IMR-90 (cell line): ENCODE measurements at regions not wholly inside any gene's neighbourhood (a gene's known extent, or its start where the extent isn't known, plus 50 kb on each side); places are given as distances from the start of the nearest gene placed in this dataset.

Experiments
- ATAC-seq: fragments of 200-7000 bp; cut with Tn5 transposase; 2 replicates; pipeline ENCODE4 v1.9.1; 2020; ENCODE audit warnings: low read depth, mild to moderate bottlenecking, moderate library complexity
- BruUV-seq: library from RNA; stranded (reverse); fragments of 400-500 nt; replicated peaks from 2 replicates; lab custom pipeline; 2021; lab: Mats Ljungman, UMichigan
- CTCF ChIA-PET: fragments of 300-600 bp; formaldehyde crosslinking; extraction: SDS; loops from one replicate; lab custom pipeline; 2021; ENCODE audit warnings: antibody characterized with exemption; lab: Yijun Ruan, JAX
- POLR2A ChIA-PET: fragments of 300-600 bp; sonication (Branson Sonifier 250); formaldehyde crosslinking; loops from one replicate; lab custom pipeline; 2022; ENCODE audit warnings: antibody characterized with exemption; ENCODE audit not compliant: unreplicated experiment; lab: Charles Lee
- DNase-seq: peaks from one replicate; pipeline ENCODE4 v3.0.0; 2013
- H2AFZ ChIP-seq: replicated peaks from 2 replicates; pipeline ENCODE3; 2013; ENCODE audit warnings: low read length, mild to moderate bottlenecking; ENCODE audit not compliant: poor library complexity
- H2AK5ac ChIP-seq: 2 replicates; pipeline ENCODE4 v1.6.1; 2013; ENCODE audit warnings: low read depth, low read length, inconsistent platforms
- H2AK9ac ChIP-seq: replicated peaks from 2 replicates; pipeline ENCODE3; 2013; ENCODE audit warnings: mild to moderate bottlenecking, low read depth, low read length, moderate library complexity; ENCODE audit not compliant: poor library complexity
- H2BK120ac ChIP-seq: 2 replicates; pipeline ENCODE4 v1.6.1; 2013; ENCODE audit warnings: low read depth, low read length, inconsistent platforms
- H2BK15ac ChIP-seq: 3 replicates; pipeline ENCODE4 v1.6.1; 2013; ENCODE audit warnings: low read depth, low read length, inconsistent platforms
- H2BK20ac ChIP-seq: 2 replicates; pipeline ENCODE4 v1.6.1; 2013; ENCODE audit warnings: low read depth, mild to moderate bottlenecking, inconsistent platforms, low read length, moderate library complexity
- H2BK5ac ChIP-seq: 2 replicates; pipeline ENCODE4 v1.6.1; 2013; ENCODE audit warnings: mild to moderate bottlenecking, low read depth, low read length, inconsistent platforms; ENCODE audit not compliant: poor library complexity, severe bottlenecking
- H3K14ac ChIP-seq: replicated peaks from 2 replicates; pipeline ENCODE4 v1.6.1; 2013; ENCODE audit warnings: low read depth, low read length, inconsistent platforms
- H3K18ac ChIP-seq: 2 replicates; pipeline ENCODE4 v1.6.1; 2013; ENCODE audit warnings: low read depth, low read length, control low read depth
- H3K23ac ChIP-seq: 2 replicates; pipeline ENCODE4 v1.6.1; 2013; ENCODE audit warnings: low read depth, low read length, inconsistent platforms
- H3K27ac ChIP-seq: 2 replicates; pipeline ENCODE4 v1.5.1; 2013; ENCODE audit warnings: mild to moderate bottlenecking, control low read depth, low read length; ENCODE audit not compliant: insufficient read depth
- H3K27me3 ChIP-seq: 2 replicates; pipeline ENCODE4 v1.6.1; 2013; ENCODE audit warnings: low read length; ENCODE audit not compliant: control insufficient read depth, insufficient read depth
- H3K36me3 ChIP-seq: 2 replicates; pipeline ENCODE4 v1.6.1; 2013; ENCODE audit warnings: low read length, mixed read lengths; ENCODE audit not compliant: control insufficient read depth, insufficient read depth
- H3K4ac ChIP-seq: 2 replicates; pipeline ENCODE4 v1.6.1; 2013; ENCODE audit warnings: low read depth, low read length, inconsistent platforms
- H3K4me1 ChIP-seq: 2 replicates; pipeline ENCODE4 v1.6.1; 2013; ENCODE audit warnings: low read length, mixed read lengths; ENCODE audit not compliant: control insufficient read depth, insufficient read depth
- H3K4me2 ChIP-seq: 2 replicates; pipeline ENCODE4 v1.6.1; 2013; ENCODE audit warnings: low read depth, mild to moderate bottlenecking, control low read depth, low read length, moderate library complexity
- H3K4me3 ChIP-seq: 2 replicates; pipeline ENCODE4 v1.5.1; 2013; ENCODE audit warnings: low read depth, mild to moderate bottlenecking, control low read depth, low read length, moderate library complexity; ENCODE audit not compliant: insufficient read depth
- H3K56ac ChIP-seq: 2 replicates; pipeline ENCODE4 v1.6.1; 2013; ENCODE audit warnings: low read length, inconsistent platforms; ENCODE audit not compliant: insufficient read depth; ENCODE audit errors: extremely low read depth
- H3K79me1 ChIP-seq, 2 experiments: 2 replicates each; pipeline ENCODE4 v1.6.1; 2013; ENCODE audit warnings: low read length in 2 of 2, inconsistent platforms in 1 of 2, low read depth in 1 of 2
- H3K9ac ChIP-seq: 2 replicates; pipeline ENCODE4 v1.6.1; 2013; ENCODE audit warnings: low read depth, low read length, control low read depth
- H3K9me1 ChIP-seq: 2 replicates; pipeline ENCODE4 v1.6.1; 2013; ENCODE audit warnings: low read length, inconsistent platforms; ENCODE audit not compliant: insufficient read depth
- H3K9me3 ChIP-seq: 2 replicates; pipeline ENCODE4 v1.6.1; 2013; ENCODE audit warnings: low read length; ENCODE audit not compliant: control insufficient read depth, insufficient read depth
- H4K20me1 ChIP-seq: 2 replicates; pipeline ENCODE4 v1.6.1; 2013; ENCODE audit warnings: low read length, inconsistent platforms; ENCODE audit not compliant: insufficient read depth
- H4K5ac ChIP-seq: 2 replicates; pipeline ENCODE4 v1.6.1; 2013; ENCODE audit warnings: mild to moderate bottlenecking, low read depth, low read length, control low read depth
- H4K8ac ChIP-seq, 2 experiments: 2 replicates each; pipeline ENCODE4 v1.6.1; 2013; ENCODE audit warnings: low read depth in 2 of 2, low read length in 2 of 2, control low read depth in 1 of 2, inconsistent platforms in 1 of 2
- H4K91ac ChIP-seq: 2 replicates; pipeline ENCODE4 v1.6.1; 2013; ENCODE audit warnings: low read depth, low read length, inconsistent platforms; ENCODE audit not compliant: insufficient read depth
- BHLHE40 ChIP-seq: fragments of 150-350 bp; IDR thresholded peaks from 2 replicates; pipeline ENCODE4 v1.6.1; 2016; ENCODE audit warnings: mild to moderate bottlenecking, low read depth, low read length
- CEBPB ChIP-seq: IDR thresholded peaks from 2 replicates; pipeline ENCODE4 v1.6.1; 2012; ENCODE audit warnings: low read depth, low read length, improper control_type of control experiment
- CHD1 ChIP-seq: IDR thresholded peaks from 2 replicates; pipeline ENCODE4 v1.6.1; 2012; ENCODE audit warnings: low read depth, low read length, improper control_type of control experiment
- CTCF ChIP-seq: conservative IDR thresholded peaks from 2 replicates; pipeline ENCODE4 v1.5.1; 2012; ENCODE audit warnings: mild to moderate bottlenecking, low read depth, low read length, improper control_type of control experiment
- ELK1 ChIP-seq: fragments of 150-350 bp; IDR thresholded peaks from 2 replicates; pipeline ENCODE4 v1.6.1; 2016; ENCODE audit warnings: low read depth, mild to moderate bottlenecking, low read length, moderate library complexity, borderline replicate concordance
- FOS ChIP-seq: fragments of 150-350 bp; IDR thresholded peaks from 2 replicates; pipeline ENCODE4 v1.6.1; 2016; ENCODE audit warnings: low read depth, low read length
- MAFK ChIP-seq: IDR thresholded peaks from 2 replicates; pipeline ENCODE4 v1.6.1; 2012; ENCODE audit warnings: low read depth, low read length, improper control_type of control experiment
- MAZ ChIP-seq: IDR thresholded peaks from 2 replicates; pipeline ENCODE4 v1.6.1; 2012; ENCODE audit warnings: low read depth, mild to moderate bottlenecking, low read length, improper control_type of control experiment, moderate library complexity, borderline replicate concordance
- MXI1 ChIP-seq: IDR thresholded peaks from 2 replicates; pipeline ENCODE4 v1.6.1; 2012; ENCODE audit warnings: low read depth, mild to moderate bottlenecking, low read length, moderate library complexity, borderline replicate concordance
- NFE2L2 ChIP-seq: fragments of 150-350 bp; IDR thresholded peaks from 2 replicates; pipeline ENCODE4 v1.6.1; 2016; ENCODE audit warnings: low read depth, mild to moderate bottlenecking, low read length
- POLR2A ChIP-seq: IDR thresholded peaks from 2 replicates; pipeline ENCODE4 v1.6.1; 2012; ENCODE audit warnings: mild to moderate bottlenecking, low read depth, low read length
- RAD21 ChIP-seq: IDR thresholded peaks from 2 replicates; pipeline ENCODE4 v1.6.1; 2012; ENCODE audit warnings: low read length, improper control_type of control experiment
- RCOR1 ChIP-seq: IDR thresholded peaks from 2 replicates; pipeline ENCODE4 v1.6.1; 2012; ENCODE audit warnings: mild to moderate bottlenecking, low read length, improper control_type of control experiment; ENCODE audit not compliant: insufficient replicate concordance
- RFX5 ChIP-seq: IDR thresholded peaks from 2 replicates; pipeline ENCODE4 v1.8.0; 2012; ENCODE audit warnings: low read depth, mild to moderate bottlenecking, low read length, moderate library complexity
- SMC3 ChIP-seq: fragments of 150-350 bp; IDR thresholded peaks from 2 replicates; pipeline ENCODE4 v1.6.1; 2016; ENCODE audit warnings: low read depth, mild to moderate bottlenecking, antibody characterized with exemption, low read length, moderate library complexity
- USF2 ChIP-seq: fragments of 150-350 bp; IDR thresholded peaks from 2 replicates; pipeline ENCODE4 v1.6.1; 2017; ENCODE audit warnings: mild to moderate bottlenecking, antibody characterized with exemption, low read length, low read depth
- WGBS, 2 experiments: methylation state at CpG; one replicate each; pipeline versions ENCODE4 v1.1.5 to v1.1.7; 2013; ENCODE audit warnings: missing lambda C conversion rate in 2 of 2; ENCODE audit not compliant: insufficient read length in 1 of 2; ENCODE audit errors: extremely low coverage in 2 of 2; 5-methylcytosine and 5-hydroxymethylcytosine counted together
- dilution Hi-C: fragments of 300-500 bp; cut with HindIII; formaldehyde crosslinking; loops from one replicate; pipeline ENCODE4 v1.14.3; 2018; ENCODE audit warnings: low sequenced_read_pairs; ENCODE audit not compliant: unreplicated experiment
- in situ Hi-C: fragments of 300-500 bp; cut with MboI; formaldehyde crosslinking; loops from 3 replicates; pipeline ENCODE4 v1.14.3; 2019; ENCODE audit warnings: low sequenced_read_pairs, inconsistent platforms, mixed read lengths
- intact Hi-C: fragments of 100-400 bp; cut with micrococcal nuclease; formaldehyde crosslinking; loops from 2 replicates; pipeline ENCODE4 v1.10.0; 2022

GRCh38 chr2:107024269-107024668, 138.3 kb upstream of the ST6GAL2 start:
- Histone ChIP-seq H3K23ac (no peak overlapping the region), H2BK120ac (no peak overlapping the region), H4K20me1 (no peaks in the 10 kb centered on the region), H2AFZ (no peak overlapping the region), H3K9me1 (no peaks in the 10 kb centered on the region), H3K79me1 (no peaks in the 10 kb centered on the region), H4K8ac (no peak overlapping the region), H2BK5ac (no peak overlapping the region), H2BK15ac (no peak overlapping the region), H3K27me3 (no peaks in the 10 kb centered on the region), H3K14ac (no peak overlapping the region), H3K4me3 (no peak overlapping the region), H3K56ac (no peak overlapping the region), H3K36me3 (no peaks in the 10 kb centered on the region), H2BK20ac (no peak overlapping the region), H2AK5ac (no peak overlapping the region), H4K91ac (no peak overlapping the region), H2AK9ac (no peak overlapping the region), H3K9me3 (peaks cover 7% of the 10 kb centered on the region), H4K5ac (no peak overlapping the region), H3K27ac (no peak overlapping the region), H3K9ac (no peak overlapping the region), H3K4me2 (no peak overlapping the region), H3K18ac (no peak overlapping the region), H3K4me1 (no peaks in the 10 kb centered on the region), H3K4ac (no peak overlapping the region)
- WGBS, 2 experiments: no CpG with 5 or more reads among the region's 2 CpGs
- no peak for ATAC-seq
- DNase-seq: no peak
- intact Hi-C loops: no loop called here
- ChIA-PET CTCF (no interaction called here), POLR2A (no interaction called here)
- dilution Hi-C loops: no loop called here
- in situ Hi-C loops: no loop called here
- no peak for TF ChIP-seq RAD21
- no peak for TF ChIP-seq MAFK
- no peak for TF ChIP-seq BHLHE40
- no peak for TF ChIP-seq ELK1
- TF ChIP-seq NFE2L2: no peak
- TF ChIP-seq FOS: no peak
- no peak for TF ChIP-seq CTCF
- TF ChIP-seq CEBPB: no peak
- no peak for TF ChIP-seq SMC3
- no peak for TF ChIP-seq MXI1
- TF ChIP-seq RCOR1: no peak
- TF ChIP-seq POLR2A: no peak
- TF ChIP-seq RFX5: no peak
- no peak for TF ChIP-seq CHD1
- TF ChIP-seq USF2: no peak
- no peak for TF ChIP-seq MAZ
- BruUV-seq: no TSS peak
